Effector CD8-positive, alpha-beta T cell (primary cell): ENCODE measurements at regions not wholly inside any gene's neighbourhood (a gene's known extent, or its start where the extent isn't known, plus 50 kb on each side); places are given as distances from the start of the nearest gene placed in this dataset.

ENCODE experiments used
- DNase-seq: peaks from one replicate; lab custom pipeline; 2025; lab: John Stamatoyannopoulos, UW

DNA sequence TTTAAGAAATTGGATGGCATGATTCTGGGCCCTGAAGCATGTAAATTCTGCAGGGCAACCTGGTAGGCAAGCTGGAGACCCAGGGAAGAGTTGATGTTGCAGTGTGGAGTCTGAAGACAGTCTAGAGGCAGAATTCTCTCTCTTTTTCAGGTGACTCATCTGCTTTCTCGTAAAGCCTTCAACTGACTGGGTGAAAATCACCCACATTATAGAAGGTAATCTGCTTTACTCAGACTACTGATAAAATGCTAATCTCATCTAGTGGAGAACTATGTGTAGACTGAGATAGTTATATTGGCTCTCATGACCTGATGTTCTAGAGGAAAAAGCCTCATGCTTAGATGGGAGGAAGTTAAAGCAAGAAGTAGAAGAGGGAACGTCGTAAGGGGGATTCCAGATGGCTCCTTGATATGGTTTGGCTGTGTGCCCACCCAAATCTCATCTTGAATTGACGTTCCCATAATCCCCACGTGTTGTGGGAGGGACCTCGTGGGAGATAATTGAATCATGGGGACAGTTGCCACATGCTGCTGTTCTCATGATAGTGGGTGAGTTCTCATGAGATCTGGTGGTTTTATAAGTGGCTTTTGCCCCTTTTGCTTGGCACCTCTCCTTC, 723.8 kb downstream of the BCL11B start:
- DNase-seq, result no peak

DNA sequence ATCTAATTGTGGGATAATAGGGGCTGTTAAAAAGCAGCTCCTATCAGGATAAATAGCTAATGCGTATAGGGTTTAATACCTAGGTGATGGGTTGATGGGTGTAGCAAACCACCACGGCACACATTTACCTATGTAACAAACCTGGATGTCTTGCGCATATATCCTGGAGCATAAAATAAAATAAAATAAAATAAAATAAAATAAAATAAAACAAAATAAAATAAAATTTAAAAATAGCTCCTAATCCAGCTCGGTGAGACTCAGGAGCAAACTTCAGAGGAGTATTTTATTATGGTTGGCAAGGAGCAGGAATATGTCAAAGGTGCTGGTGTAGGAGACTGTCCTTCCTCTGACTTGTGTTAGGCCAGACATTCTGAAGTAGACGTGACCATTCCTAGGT, 721.0 kb downstream of the BCL11B start:
- DNase-seq, result no peak

DNA sequence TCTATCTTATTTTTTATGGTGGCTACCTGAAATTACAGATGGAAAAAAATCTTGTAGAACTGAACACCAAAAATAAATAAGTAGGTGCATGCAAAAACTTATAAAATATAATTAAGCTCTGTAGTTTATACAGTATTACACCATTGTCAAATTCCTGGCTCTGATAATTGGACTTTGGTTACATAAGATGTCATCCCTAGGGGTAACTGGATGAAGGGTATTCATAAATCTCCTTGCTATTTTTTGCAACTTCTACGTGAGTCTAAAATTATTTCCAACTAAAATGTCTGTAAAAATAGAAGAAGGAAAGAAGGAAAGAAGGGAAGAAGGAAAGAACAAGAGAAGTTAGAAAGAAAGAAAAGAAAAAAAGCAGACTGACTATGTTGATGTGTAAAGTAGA, 716.6 kb downstream of the BCL11B start:
- DNase-seq, result no peak

DNA sequence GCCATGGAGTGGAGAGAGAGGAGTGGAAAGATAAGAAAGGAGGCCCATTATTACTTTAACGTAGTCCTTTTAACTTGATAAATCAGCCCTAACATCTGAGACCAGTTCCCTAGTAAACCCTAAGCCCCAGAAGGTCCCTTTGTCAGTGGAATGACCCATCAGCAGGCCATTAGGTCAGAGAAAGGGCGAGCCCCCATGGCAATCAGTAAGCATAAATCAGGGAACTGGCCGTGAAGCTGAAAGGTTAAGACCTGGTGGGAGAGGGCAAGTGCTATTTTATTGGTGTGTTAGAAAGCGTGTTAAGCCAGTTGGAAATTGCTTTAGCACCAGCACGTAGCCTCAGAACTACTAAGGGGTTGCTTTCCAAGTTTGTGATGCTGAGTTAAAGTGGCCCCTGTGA, 708.0 kb downstream of the BCL11B start:
- DNase-seq, result no peak

DNA sequence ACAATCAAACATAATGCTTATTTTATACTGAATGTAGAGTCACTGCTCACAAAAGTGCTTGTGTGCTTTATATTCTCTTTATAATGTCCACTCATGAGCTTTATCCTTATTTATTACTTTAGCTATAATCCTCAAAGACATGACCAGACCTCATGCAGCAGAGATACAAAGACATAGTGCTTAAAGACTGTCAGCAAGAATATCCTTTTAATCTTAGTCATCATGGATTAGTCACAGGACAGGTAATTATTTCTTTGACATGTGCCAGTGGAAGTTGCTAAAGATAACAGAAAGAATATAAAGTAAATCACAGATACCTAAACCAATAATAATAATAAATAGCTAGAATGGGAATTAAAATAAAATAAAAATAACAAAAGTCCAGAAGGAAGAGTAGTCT, 707.5 kb downstream of the BCL11B start:
- no peak for DNase-seq

DNA sequence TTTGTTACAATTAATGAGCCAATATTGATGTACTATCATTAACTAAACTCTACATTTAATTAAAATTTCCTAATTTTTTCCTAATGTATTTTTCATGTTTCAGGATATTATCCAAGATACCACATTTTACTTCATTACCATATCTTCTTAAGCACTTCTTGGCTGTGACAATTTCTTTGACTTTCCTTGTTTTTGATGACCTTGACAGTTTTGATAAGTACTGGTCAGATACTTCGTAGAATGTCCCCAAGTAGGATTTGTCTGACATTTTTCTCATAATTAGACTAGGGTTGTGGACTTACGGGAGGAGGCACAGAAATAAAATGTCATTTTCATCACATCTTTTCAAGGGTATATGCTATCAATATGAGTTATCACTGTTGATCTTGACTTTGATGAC, 700.9 kb downstream of the BCL11B start:
- DNase-seq, result no peak

DNA sequence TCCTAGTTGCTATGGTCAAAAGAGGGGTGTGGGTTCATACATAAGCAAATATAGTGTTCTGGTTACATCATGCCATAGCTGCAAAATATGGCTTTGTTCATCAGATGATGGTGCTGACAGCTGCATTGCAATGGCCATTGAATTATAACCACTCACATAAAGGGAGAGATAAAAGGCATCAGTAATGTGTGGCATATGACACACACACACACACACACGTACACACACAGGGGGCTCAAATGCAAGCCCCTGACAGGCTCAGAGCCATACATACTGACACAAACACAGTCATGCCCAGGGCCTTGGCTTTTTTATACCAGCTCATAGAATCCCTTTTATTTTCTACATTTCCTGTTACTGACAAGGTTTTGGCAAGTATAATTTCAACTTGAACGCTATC, 698.9 kb downstream of the BCL11B start:
- DNase-seq, result no peak

DNA sequence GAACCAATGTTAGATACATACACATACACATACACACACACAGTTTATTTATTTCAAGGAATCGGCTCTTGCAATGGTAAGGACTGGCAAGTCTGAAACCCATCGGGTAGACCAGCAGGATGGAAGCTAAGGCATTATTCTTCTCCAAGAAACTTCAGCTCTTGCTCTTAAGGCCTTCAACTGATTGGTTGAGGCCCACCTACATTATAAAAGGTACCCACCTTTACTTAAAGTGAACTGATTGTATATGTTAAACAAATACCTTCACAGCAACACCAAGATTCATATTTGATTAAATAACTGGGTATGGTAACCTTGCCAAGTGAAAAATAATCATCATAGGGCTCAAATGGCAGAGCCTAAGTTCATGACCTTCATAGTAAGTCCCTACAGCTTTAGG, 695.5 kb downstream of the BCL11B start:
- no peak for DNase-seq

DNA sequence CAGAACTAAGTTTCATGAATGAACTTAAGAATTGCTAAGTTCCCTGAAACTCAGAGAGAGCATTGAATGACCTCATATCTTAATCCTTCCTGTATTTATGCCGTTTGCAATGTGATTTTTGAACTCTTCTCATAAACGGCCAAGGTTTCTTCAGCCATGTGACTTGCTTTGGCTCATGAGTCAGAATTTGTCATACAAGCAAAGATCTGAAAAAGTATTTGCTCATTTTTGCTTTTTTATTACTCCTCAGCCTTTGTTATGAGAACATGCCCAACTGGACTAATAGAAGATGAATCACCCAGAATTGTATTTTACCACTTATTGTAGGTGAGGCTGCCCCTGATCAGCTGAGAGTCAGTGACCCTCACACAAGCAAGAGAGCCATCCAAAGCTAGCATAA, 693.8 kb downstream of the BCL11B start:
- no peak for DNase-seq

DNA sequence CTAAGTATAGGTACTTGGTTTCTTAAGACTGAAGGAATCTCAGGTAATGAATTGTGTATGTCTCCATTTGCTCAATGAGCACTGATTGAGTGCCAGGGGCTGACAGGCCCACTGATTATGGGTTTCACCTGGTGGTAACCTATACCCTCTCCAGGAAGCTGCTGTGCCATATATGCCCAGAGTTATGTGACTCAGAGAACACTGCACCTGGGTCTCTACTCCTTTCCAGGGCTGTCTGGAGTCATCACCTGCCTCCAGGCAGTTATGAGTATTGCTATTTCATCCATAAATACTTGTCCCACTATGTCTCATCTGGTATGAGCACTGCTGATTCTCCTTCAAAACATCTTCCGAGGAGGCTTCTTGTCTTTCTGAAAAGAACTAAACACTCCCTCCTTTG, 692.9 kb downstream of the BCL11B start:
- DNase-seq, result no peak

DNA sequence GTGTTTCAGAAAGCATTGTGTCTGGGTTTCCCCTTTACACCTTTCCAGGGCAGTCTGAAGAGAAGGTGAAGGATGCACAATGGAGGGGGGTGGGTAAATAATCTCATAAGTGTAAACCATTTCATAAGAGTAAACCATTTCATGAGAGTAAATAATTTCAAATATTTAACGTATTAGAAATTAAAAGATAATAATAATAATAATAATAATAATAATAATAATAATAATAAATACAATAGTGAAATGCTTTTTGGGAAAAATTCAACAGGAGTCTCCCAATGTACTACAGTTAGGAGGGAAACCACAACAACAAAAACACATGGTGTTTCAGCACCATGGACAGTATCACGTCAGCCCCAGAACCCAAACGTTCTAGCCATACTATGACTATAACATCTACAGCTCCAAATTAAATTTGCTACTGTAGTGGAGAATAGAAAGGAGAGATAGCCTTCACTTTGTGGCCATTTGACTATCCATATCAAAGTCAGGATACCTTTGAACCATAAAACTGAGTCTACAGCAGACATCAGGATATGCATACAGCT, 691.8 kb downstream of the BCL11B start:
- no peak for DNase-seq

DNA sequence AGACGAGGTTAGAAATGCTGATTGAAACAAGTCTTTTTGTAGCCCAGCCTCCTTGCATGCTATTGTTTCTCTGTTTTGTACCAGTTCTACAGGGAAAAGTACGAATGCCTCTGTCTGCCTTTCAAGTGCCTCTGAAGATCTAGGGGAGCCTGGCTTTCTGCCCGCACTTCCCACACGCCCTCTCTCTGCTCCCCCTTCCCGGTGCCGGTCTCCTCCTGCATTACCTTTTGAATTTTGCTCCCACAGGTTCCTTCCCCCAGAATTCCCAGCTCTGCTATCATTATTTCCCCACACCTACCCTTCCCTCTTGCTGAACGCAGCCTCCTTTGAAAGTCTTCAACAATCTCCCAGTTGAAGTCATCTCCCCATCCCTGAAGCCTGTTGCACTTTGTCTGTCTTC, 689.7 kb downstream of the BCL11B start:
- DNase-seq, result no peak

DNA sequence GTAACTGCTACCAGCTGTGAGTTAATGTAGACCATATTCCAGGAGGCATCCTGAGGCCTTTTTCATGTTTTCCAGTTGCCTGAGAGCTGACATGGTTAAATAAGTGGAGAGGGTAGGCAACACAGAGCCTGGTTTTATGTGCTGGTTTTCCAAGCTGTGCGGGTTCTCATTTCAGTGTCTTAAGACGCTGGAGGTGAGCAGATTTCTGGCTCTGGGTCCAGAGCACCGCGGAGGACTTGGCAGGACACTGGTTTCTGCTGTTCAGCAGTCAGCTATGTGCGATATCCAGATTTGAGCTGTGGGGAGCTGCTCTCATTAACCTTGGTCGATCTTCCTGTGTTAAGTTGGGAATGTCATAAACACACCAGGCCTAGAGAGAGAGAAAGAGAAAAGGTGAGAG, 680.8 kb downstream of the BCL11B start:
- no peak for DNase-seq

DNA sequence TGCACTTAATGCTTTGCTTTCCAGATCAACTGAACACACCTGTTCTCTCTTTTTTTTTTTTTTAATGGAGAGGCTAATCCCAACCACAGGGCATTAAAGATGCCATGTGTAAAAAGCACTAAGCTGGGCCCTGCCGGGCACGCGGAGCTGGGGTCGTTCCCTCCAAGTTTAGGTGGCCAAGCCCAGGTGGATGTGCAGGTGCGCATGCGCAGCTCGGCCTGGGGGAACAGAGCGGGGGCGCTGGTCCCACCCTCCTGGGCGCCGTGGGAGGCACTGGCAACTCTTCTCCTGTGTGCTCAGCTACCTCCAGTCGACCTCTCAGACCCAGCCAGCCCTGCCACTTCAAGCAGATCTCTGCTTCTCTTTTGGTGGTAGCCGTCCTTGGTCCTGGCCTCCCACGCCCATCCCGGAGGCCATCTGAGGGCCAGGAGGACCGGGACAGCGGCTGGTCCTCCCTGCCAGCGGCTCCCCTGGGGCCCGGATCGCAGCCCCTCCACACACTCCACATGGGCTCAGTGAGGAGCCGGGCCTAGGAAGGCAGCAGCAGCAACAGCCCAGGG, 679.3 kb downstream of the BCL11B start:
- DNase-seq, result no peak

DNA sequence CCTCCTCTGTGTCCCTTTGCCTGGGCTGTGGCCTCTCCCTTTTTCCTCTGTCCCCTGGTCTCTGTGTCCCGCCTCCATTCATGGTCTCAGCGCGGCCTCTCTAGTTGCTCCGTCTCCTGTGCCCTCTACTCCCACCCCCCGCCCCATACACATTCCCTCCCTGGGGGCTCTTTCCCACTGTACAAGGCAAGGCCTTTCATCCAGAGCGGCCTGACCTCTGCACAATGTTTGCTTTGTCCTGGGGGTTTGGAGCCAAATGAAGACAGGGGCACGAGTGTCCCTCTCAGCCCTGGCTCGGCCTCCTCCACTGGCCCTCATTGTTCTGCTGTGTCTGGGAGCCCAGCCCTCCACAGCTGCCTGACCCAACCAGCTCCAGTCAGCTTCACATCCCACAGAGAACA, 678.6 kb downstream of the BCL11B start:
- no peak for DNase-seq

DNA sequence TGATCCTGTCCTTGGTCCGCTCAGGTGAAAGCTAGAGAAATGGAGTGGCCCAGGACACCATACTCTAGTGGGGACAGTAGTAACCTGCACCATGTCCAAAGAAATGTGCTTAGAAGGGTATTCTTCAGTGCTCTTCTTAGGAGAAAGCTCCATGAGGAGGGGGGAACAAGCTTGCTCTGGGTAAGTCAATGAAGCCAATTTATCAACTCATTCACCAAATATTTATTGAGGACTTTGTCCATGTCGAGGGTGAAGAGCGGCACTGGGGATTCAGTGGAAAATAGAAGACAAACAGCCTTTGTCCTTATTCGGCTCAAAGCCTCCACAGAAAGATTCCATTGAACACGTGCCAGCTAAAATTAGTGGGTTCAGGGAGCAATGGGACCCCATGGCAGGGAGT, 677.8 kb downstream of the BCL11B start:
- DNase-seq, result no peak

DNA sequence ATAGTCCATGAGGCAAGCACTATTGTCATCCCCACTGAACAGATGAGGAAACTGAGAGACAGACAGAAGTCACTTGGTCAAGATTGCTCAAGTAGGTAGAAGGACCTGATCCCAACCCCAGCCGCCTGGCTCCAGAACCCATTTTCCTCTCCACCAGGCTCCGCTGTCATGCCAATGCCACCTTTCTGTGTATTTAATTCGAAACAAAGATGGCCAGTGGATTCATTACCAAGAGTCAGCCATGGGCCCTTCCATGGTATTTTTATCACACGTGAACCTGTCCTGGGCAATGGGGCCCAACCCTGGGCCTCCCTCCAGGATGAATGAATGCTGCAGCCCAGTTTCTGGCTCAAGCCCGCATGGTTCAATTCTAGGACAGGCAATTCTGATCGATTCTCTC, 673.4 kb downstream of the BCL11B start:
- DNase-seq, result no peak

DNA sequence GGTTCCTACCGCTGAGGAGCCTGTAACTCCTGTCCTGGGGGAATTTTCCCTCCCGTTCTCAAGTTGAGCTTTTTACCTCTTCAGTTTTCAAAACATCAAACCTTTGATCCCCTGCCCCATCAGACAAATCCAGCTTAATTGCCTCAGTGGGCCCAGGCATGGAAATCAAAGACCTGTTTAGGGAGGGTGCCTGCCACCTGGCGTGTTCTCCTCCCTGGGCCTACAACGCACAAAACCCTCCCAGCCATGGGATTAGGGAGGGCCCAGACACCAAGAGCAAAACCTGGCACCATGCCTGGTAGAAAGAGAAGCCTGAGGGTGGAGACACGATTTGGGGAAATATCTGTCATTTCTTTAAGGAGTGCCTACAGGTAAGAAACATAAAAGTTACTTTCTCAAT, 672.9 kb downstream of the BCL11B start:
- DNase-seq, result no peak

DNA sequence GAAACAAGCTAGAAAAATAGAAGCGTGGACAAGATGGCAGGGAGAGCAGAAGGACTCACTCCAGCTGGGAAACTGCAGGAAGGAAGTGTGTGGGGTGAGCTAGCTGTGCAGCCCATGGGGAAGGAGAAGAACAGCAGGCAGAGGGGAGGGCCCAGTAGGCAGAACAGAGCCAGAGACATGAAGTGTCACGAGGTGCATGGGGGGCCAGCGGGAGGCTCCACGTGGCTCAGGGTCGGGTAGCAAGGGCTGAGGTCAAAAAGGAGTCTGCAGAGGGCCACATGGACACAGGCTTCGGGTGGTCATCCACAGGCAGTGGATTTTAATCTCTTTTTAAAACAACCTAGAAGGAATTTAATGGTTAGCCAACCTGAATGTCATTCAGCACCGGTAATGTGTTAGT, 669.0 kb downstream of the BCL11B start:
- no peak for DNase-seq

DNA sequence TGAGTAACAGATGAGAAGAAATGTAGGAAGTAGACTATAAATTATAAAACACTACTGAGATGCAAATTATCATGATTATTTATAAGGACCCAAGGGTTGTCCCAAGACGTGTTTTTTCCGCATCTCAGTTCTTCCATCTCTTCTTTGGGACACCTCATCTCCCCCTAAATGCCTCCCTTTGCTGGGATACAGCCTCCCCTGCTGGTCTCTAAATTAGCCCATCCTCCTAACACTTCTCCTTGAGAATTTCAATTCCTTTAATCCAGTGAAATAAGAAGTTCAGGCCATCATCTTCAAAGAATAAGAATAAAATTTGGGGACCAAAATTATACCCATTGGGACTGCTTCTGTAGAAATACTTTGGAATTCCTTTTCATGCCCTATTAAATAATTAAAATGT, 667.0 kb downstream of the BCL11B start:
- DNase-seq, result no peak

DNA sequence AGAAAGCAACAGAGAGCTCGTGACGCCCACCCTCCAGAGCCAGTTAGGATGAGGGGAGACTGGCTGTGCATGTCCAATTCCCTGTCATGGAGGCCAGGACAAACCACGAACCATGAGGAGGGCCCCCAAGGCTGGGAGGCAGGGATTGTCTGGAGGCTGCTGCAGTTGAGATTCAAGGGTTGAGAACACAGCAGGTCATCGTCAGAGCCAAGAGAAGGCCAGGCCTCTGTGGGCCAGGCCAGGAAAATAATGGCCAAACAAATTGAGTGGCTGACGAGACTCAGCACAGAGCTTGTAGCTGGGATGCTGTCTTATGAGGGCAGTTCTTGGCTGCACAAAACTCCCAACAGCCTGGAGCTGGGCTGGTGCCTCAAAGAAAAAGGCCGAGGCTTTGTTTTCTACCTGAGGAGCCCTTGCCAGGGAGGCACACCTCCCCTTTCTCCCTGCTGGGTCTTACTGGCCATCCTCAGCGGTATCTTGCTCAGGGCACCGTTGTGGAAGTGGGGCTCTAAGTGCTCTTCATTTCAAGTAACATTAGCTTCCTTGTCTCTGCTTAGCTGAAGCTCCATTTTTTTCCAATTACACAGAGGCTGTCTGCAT, 665.9 kb downstream of the BCL11B start:
- DNase-seq, result no peak

DNA sequence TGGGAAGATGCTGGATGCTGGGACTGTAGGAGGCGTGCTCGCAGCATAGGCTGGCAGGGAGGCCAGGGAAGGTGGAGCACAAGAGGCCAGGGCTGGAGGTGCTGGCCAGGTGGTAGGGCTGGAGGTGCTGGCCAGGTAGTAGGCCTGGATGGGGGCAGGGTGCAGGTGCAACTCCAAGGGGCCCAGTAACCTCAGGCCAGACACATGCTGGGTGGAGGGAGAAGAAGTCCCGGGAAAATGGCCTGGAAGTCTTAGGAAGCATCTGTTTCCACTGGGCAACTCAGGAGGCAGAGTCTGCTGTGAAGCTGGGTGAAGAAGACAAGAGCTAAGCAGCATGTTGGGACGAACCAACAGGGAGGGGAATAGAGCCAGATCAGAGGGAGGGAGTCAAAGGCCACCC, 665.2 kb downstream of the BCL11B start:
- DNase-seq, result no peak

DNA sequence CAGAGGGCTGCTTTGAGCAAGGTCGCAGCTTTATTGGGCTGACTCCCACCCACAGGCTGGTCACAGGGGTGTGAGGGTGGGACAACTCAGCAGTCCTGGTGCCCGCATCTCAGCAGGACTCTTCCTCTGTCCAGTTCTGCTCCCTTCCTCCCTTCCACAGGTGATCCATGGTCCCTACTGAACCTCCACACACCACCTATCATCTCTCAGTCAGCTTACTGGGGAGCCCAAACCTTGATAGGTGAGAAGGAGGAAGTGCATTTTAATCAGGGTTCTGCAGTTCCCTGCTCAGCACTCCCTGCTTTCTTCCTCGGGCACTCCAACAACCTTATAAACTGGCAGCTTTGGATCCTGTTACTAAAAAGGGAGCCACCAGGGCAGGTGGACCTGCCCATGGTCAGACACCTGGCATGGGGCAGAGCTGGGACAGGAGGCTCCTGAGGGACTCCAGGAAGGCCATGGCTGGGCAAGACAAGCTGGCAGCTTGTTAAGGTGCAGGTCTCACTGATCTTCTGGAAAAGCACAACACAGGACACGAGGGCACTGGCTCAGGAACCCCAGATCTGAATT, 664.6 kb downstream of the BCL11B start:
- DNase-seq, result no peak
